ENCODE measurements at regions not wholly inside any gene's neighbourhood (a gene's known extent, or its start where the extent isn't known, plus 50 kb on each side); places are given as distances from the start of the nearest gene placed in this dataset.

GRCh38 chr4:156593464-156593863, 378.1 kb downstream of the PDGFC start:
- DNase-seq, result no peak

- DNase-seq, result no peak
Measured at GRCh38 chr4:156591679-156592078, 379.9 kb downstream of the PDGFC start.

- DNase-seq, result no peak
Measured at GRCh38 chr4:156584100-156584499, 387.5 kb downstream of the PDGFC start.

GRCh38 chr4:156583265-156583664, 388.3 kb downstream of the PDGFC start:
- no peak for DNase-seq

- no peak for DNase-seq
Measured at GRCh38 chr4:156581282-156582063, 390.1 kb downstream of the PDGFC start.

GRCh38 chr4:156578713-156579112, 392.9 kb downstream of the PDGFC start:
- no peak for DNase-seq

- no peak for DNase-seq
Measured at GRCh38 chr4:156578005-156578404, 393.6 kb downstream of the PDGFC start.

- no peak for DNase-seq
Measured at GRCh38 chr4:156576946-156577345, 394.7 kb downstream of the PDGFC start.

GRCh38 chr4:156575430-156576073, 396.0 kb downstream of the PDGFC start:
- DNase-seq, result no peak

GRCh38 chr4:156571146-156571545, 400.5 kb downstream of the PDGFC start:
- DNase-seq, result no peak

GRCh38 chr4:156569535-156569934, 402.1 kb downstream of the PDGFC start:
- DNase-seq, result no peak

- no peak for DNase-seq
Measured at GRCh38 chr4:156568484-156568883, 403.1 kb downstream of the PDGFC start.

- no peak for DNase-seq
Measured at GRCh38 chr4:156568041-156568440, 403.6 kb downstream of the PDGFC start.

- no peak for DNase-seq
Measured at GRCh38 chr4:156560701-156561100, 410.9 kb downstream of the PDGFC start.

GRCh38 chr4:156559346-156559745, 412.3 kb downstream of the PDGFC start:
- no peak for DNase-seq

GRCh38 chr4:156558373-156559025, 413.1 kb downstream of the PDGFC start:
- DNase-seq, result no peak

GRCh38 chr4:156557920-156558319, 413.7 kb downstream of the PDGFC start:
- DNase-seq, result no peak

- DNase-seq, result no peak
Measured at GRCh38 chr4:156556336-156556735, 415.3 kb downstream of the PDGFC start.

- no peak for DNase-seq
Measured at GRCh38 chr4:156553659-156554058, 417.9 kb downstream of the PDGFC start.

GRCh38 chr4:156547891-156548290, 423.7 kb downstream of the PDGFC start:
- DNase-seq, result no peak

GRCh38 chr4:156547439-156547838, 424.2 kb downstream of the PDGFC start:
- DNase-seq, result no peak

- no peak for DNase-seq
Measured at GRCh38 chr4:156545003-156545785, 426.4 kb downstream of the PDGFC start.

GRCh38 chr4:156539376-156539775, 432.2 kb downstream of the PDGFC start:
- DNase-seq, result no peak

Measured in T-helper 1 cell (primary cell).